Neural progenitor cell (in vitro differentiated cells): ENCODE measurements at regions not wholly inside any gene's neighbourhood (a gene's known extent, or its start where the extent isn't known, plus 50 kb on each side); places are given as distances from the start of the nearest gene placed in this dataset.

Experiments used
- CTCF ChIP-seq: fragments of 200-600 bp; sonication (generic); IDR thresholded peaks from 2 replicates; pipeline ENCODE4 v1.5.1; 2017; ENCODE audit warnings: antibody characterized with exemption, mild to moderate bottlenecking
- EZH2 ChIP-seq: fragments of 200-600 bp; sonication (generic); IDR thresholded peaks from 2 replicates; pipeline ENCODE4 v1.6.1; 2017; ENCODE audit warnings: antibody characterized with exemption, mild to moderate bottlenecking, moderate library complexity

GRCh38 chr13:71018544-71018943 is 848.5 kb downstream of the DACH1 start:
- TF ChIP-seq CTCF (no peak), EZH2 (no peak)
